Sciatic nerve (tissue), 2 donors: ENCODE measurements at regions not wholly inside any gene's neighbourhood (a gene's known extent, or its start where the extent isn't known, plus 50 kb on each side); places are given as distances from the start of the nearest gene placed in this dataset.

ENCODE experiments used
- ATAC-seq: fragments of 200-7000 bp; cut with Tn5 transposase; one replicate; pipeline ENCODE4 v1.9.1; 2020; ENCODE audit warnings: mild to moderate bottlenecking, moderate library complexity
- DNase-seq: peaks from one replicate; pipeline ENCODE4 v3.0.0-alpha.2; 2020; ENCODE audit warnings: low spot score
- intact Hi-C: fragments of 100-400 bp; cut with DNase I; formaldehyde crosslinking; loops from one replicate; pipeline ENCODE4 v1.14.2; 2022
- donor health status: DM: no; HTN: no; CAD: no.
- donor health status: DM: no; HTN: no; CAD: no.

DNA sequence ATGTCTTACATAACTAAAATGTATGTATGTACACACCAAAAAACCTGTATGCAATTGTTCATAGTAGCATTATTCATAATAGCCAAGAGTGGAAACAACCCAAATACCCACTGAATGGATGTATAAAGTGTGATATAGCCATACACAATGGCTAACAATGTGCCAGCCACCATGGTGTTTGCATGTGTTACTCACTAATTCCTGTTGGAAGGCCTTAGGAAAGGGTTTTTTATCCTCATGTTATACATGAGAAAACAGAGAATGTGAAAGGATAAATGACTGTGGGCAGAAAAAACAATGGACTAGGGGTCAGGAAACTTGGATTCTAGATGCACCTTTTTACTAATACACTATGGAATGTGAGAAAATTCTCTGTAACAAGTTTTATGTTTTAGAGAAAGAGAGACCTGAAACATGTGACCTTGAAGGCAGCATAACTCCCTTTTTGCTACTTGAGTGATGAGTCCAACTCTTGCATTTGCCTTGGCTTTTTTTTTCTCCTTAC, 55.7 kb downstream of the TIGD2 start:
- ATAC-seq (no peak), DNase-seq (no peak)
- intact Hi-C loops = no loop called here

DNA sequence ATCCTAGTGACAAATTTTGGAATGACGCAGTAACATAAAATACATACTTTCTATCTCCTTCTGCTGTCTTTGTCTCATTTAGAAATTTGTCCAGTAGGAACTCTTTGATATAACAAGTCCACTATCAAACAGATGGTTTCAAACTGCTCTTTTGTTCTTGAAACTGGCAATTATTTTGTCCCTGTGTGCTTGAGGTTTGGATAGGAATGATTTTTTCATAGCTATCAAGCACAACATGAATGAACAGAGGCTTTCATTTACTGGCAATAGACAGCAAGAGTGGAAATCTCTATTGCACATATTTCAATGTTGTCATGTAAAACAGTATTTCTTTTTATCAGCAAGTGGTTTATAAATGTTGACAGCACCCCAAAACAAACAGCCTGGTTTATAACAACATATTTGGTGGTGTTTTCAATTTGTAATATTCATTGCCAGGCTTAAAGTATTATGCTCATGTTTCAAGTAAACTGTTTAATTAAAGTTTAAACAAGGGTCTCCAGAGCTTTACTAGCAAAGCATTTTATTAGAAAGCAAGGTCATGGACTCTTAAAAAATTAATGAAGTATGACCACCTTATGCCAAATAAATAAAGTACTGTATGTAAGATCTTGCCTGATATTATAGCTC, 60.0 kb downstream of the TIGD2 start:
- DNase-seq = no peak
- peak; percentile 71 for ATAC-seq

DNA sequence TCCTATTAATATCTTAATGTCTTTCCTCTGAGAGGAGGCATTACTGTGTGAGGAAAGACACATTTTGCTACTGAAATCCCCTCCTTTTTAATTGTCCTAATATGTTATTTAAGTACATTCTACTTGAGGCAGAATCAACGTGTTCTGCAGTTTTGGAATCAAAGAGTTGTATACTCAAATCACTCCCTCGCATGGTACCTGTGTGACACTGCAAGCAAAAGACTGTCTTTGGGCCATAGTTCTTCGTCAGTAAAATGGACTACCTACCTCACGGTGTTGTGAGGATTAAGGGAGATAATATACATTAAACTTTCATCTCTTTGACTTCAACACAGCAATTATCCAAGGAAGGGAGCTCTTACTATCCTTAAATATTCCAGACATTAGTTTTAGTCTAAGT, 61.5 kb downstream of the TIGD2 start:
- DNase-seq = no peak
- ATAC-seq = no peak
- intact Hi-C loops = no loop called here

More for the DNA sequence above, 60.0 kb downstream of the TIGD2 start:
- intact Hi-C loops = no loop called here

DNA sequence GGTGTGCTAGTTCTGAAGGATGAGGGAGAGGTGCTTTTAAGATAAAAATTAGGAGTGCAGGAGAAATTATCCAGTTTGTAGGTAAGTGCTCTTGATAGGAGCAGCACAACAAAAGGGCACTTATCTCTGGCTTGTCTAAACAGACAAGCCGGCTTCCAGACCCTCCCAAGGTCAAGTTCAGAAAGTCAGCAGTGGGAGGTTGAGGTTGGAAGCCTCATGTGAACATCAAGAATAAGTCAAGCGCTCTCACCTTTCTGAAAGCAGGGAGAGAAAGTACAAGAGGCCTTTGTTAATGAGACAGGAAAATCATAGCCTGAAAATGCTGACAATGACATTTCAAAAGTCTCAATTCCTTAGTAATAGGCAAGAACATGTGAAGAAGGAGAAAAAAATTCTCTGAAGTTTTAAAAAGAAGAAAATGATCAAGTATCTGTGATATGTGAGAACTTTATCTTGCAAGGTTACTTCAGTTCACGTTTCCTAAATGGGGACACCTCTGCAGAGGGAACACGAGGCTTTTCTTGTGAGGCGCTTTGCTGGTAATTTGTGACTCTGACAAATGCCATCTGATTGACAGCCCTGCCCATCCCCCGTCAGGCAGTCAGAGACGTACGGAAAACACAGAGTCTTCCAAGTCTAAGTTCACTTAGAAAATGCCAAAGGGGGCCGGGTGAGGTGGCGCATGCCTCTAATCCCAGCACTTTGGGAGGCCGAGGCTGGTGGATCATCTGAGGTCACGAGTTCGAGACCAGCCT, 62.2 kb downstream of the TIGD2 start:
- no peak for ATAC-seq
- no peak for DNase-seq
- intact Hi-C loops = no loop called here

DNA sequence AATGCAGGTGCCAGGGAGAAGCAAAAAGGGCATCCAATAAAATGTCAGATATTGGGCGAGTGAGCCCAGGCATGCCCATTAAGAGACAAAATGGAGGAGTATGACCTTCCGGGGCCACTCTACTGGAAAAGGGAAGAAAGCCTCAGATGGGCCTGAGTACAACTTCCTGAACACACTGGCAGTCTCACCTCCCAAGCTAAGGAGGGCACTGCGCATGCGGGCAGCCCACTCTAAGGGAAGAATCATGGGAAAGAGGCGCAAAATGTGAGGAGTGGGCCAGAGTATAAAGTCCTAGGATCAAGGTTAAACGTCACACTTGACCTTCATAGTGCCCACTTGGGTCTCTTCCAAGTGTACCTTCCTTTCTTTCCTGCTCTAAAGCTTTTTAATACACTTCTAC, 63.5 kb downstream of the TIGD2 start:
- intact Hi-C loops = no loop called here
- ATAC-seq (no peak), DNase-seq (no peak)

DNA sequence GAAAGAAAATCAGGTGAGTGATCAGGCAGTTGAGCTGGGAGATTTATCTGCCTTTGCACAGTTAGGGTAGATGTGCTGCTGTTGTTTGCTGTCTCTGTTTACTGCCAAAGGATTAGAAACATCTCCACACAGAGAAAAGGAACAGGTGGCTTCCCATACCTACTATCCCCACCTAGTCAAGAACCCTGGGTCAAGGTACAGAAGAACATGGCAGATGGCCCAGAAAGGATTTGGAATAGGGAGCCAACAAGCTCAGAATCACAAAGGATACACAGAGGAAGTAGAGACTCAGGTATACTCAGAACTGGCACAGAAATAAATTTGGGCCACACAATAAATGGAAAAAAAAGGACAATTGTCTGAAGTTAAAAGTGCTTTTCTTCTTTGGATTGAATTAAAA, 64.3 kb downstream of the TIGD2 start:
- intact Hi-C loops = no loop called here
- no peak for ATAC-seq
- DNase-seq = no peak

DNA sequence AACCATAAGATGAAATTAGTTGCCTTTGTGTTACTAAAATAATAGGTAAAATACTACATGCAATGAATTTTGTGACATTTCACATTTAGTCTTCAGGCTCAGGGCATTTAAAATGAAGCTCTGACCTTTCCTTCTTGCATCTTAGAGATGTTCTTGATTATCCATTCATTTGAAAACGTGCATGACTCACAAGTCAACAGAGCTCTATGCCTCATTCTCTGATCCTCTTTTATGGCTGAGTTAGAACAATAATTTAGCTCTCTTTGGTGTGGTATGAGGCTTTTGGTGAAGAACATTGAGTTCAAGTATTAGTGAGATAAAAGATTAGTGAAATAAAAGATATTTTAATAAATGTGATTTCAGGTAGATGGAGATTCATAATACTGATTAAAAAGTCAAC, 66.5 kb downstream of the TIGD2 start:
- intact Hi-C loops = no loop called here
- ATAC-seq = no peak
- no peak for DNase-seq

DNA sequence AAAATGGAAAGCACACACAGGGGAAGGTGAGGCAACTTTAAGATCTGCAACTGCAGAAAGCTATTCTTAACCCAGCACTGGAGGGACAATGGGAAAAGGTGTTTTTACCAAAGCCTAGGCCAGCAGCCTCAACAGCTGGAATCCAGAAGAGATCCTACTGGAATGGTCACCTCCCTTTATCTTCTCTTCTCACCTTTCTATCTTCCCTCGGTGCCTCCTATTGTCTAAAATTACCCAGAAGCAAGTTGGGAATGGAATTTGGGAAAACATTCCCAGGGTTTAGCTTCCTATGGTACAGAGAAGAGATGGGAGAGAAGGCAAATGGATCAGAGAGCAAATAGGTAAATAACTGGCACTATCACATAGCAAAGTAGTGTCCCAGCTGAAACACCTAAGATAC, 73.1 kb downstream of the TIGD2 start:
- ATAC-seq (no peak), DNase-seq (no peak)
- intact Hi-C loops = no loop called here
